ENCODE measurements at regions not wholly inside any gene's neighbourhood (a gene's known extent, or its start where the extent isn't known, plus 50 kb on each side); places are given as distances from the start of the nearest gene placed in this dataset.

DNA sequence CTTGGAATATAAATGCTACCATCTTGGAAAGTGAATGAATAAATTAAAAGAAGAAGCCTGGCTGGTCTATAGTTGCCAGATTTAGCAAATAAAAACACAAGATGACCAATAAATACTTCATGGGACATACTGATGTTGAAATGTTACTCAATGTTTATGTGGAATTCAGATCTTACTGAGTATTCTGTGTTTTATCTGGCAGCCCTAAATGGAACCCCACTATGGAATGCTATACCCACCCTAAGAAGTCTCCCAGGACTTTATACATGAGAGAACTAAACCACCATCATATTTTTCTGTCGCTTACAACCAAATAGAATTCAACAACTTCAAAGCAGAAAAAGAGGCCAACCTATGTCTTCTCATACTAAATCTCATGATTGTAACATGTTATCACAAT lies 177.6 kb upstream of the HMCN1 start:
- TF ChIP-seq, protein P1, sequence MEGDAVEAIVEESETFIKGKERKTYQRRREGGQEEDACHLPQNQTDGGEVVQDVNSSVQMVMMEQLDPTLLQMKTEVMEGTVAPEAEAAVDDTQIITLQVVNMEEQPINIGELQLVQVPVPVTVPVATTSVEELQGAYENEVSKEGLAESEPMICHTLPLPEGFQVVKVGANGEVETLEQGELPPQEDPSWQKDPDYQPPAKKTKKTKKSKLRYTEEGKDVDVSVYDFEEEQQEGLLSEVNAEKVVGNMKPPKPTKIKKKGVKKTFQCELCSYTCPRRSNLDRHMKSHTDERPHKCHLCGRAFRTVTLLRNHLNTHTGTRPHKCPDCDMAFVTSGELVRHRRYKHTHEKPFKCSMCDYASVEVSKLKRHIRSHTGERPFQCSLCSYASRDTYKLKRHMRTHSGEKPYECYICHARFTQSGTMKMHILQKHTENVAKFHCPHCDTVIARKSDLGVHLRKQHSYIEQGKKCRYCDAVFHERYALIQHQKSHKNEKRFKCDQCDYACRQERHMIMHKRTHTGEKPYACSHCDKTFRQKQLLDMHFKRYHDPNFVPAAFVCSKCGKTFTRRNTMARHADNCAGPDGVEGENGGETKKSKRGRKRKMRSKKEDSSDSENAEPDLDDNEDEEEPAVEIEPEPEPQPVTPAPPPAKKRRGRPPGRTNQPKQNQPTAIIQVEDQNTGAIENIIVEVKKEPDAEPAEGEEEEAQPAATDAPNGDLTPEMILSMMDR (IDR thresholded peaks at IDR 0.05 in 8 of 11, conservative IDR thresholded peaks at IDR 0.05 in 3 of 11): no peak
- TF ChIP-seq POLR2AphosphoS5 (IDR thresholded peaks at IDR 0.05) (no peak), POLR2A (IDR thresholded peaks at IDR 0.05) (no peak)
